K562 (cell line): ENCODE measurements at regions not wholly inside any gene's neighbourhood (a gene's known extent, or its start where the extent isn't known, plus 50 kb on each side); places are given as distances from the start of the nearest gene placed in this dataset.
A peak's percentile ranks its signal among the peaks of the same experiment; 100 is the strongest.

Experiments
- ATAC-seq: fragments of 200-7000 bp; cut with Tn5 transposase; 3 replicates; pipeline ENCODE4 v1.9.1; 2020; ENCODE audit warnings: moderate library complexity
- BruUV-seq: library from RNA; stranded (reverse); fragments of 400-500 nt; replicated peaks from 2 replicates; lab custom pipeline; 2021; lab: Mats Ljungman, UMichigan
- CTCF ChIA-PET: fragments of 300-600 bp; formaldehyde crosslinking; extraction: SDS; loops from one replicate; lab custom pipeline; 2021; ENCODE audit warnings: low intra/inter-chr PET ratio; lab: Yijun Ruan, JAX
- POLR2A ChIA-PET: fragments of 300-600, 350-650 bp; sonication (Branson Sonifier 250); formaldehyde crosslinking; extraction: SDS; loops from one replicate; lab custom pipeline; 2021; ENCODE audit warnings: antibody characterized with exemption, inconsistent platforms; lab: Yijun Ruan, JAX
- DNase-seq, 4 experiments: peaks; one replicate each; pipeline versions ENCODE4 v3.0.0 to v3.0.0-alpha.2; 2011 to 2018; ENCODE audit warnings: low spot score in 3 of 4, mixed read lengths in 3 of 4; ENCODE audit errors: extremely low read depth in 1 of 4
- FAIRE-seq: peaks from 2 replicates; lab custom pipeline; 2011; peaks lifted over from hg19 to GRCh38; lab: Jason Lieb, UNC
- H2AFZ ChIP-seq: 2 replicates; pipeline ENCODE4 v1.6.0; 2011; ENCODE audit warnings: low read depth, low read length, control low read depth, inconsistent platforms
- H3K27ac ChIP-seq: fragments of 200-600 bp; 3 replicates; pipeline ENCODE4 v1.8.0; 2011; ENCODE audit warnings: low read depth, mild to moderate bottlenecking, control low read depth, inconsistent platforms, low read length, moderate library complexity, mixed read lengths; ENCODE audit errors: extremely low read depth
- H3K27me3 ChIP-seq, 2 experiments: fragments of 300-600 bp in 1 of 2; 2 replicates in 1 of 2; 3 replicates in 1 of 2; pipeline versions ENCODE4 v1.6.0 to v1.8.0; 2011; ENCODE audit warnings: inconsistent platforms in 2 of 2, low read length in 2 of 2, mild to moderate bottlenecking in 1 of 2, mixed read lengths in 1 of 2, moderate library complexity in 1 of 2; ENCODE audit not compliant: control insufficient read depth in 2 of 2, insufficient read depth in 2 of 2
- H3K36me3 ChIP-seq: fragments of 300-600 bp; 3 replicates; pipeline ENCODE4 v1.8.0; 2011; ENCODE audit warnings: mild to moderate bottlenecking, low read length, inconsistent platforms; ENCODE audit not compliant: control insufficient read depth, insufficient read depth
- H3K4me1 ChIP-seq, 2 experiments: fragments of 200-600 bp in 1 of 2; replicated peaks in 1 of 2; 2 replicates in 1 of 2; 3 replicates in 1 of 2; pipeline versions ENCODE4 v1.5.1 to v1.8.0; 2011; ENCODE audit warnings: inconsistent platforms in 2 of 2, low read length in 2 of 2, mild to moderate bottlenecking in 1 of 2, mixed read lengths in 1 of 2, moderate library complexity in 1 of 2; ENCODE audit not compliant: control insufficient read depth in 2 of 2, insufficient read depth in 2 of 2
- H3K4me2 ChIP-seq: 2 replicates; pipeline ENCODE4 v1.6.1; 2011; ENCODE audit warnings: low read length, control low read depth, inconsistent platforms, mixed read lengths; ENCODE audit not compliant: insufficient read depth
- H3K4me3 ChIP-seq: fragments of 200-600 bp; sonication (generic), shearing (Covaris generic); 2 replicates; pipeline ENCODE4 v1.5.1; 2016; ENCODE audit warnings: control low read depth, inconsistent platforms
- H3K79me2 ChIP-seq: fragments of 200-600 bp; 3 replicates; pipeline ENCODE4 v1.8.0; 2011; ENCODE audit warnings: low read length, inconsistent platforms; ENCODE audit not compliant: control insufficient read depth, insufficient read depth
- H3K9ac ChIP-seq, 2 experiments: 2 replicates each; pipeline versions ENCODE4 v1.6.0 to v1.6.1; 2011; ENCODE audit warnings: low read depth in 2 of 2, low read length in 2 of 2, control low read depth in 1 of 2, inconsistent platforms in 1 of 2, mild to moderate bottlenecking in 1 of 2, mixed read lengths in 1 of 2; ENCODE audit not compliant: insufficient read depth in 1 of 2
- H3K9me1 ChIP-seq: one replicate; pipeline ENCODE4 v1.6.0; 2011; ENCODE audit warnings: inconsistent platforms, mild to moderate bottlenecking, low read length, moderate library complexity; ENCODE audit not compliant: control insufficient read depth, insufficient read depth
- H3K9me3 ChIP-seq: replicated peaks from 2 replicates; pipeline ENCODE4 v1.5.1; 2011; ENCODE audit warnings: low read depth, low read length, inconsistent platforms; ENCODE audit not compliant: control insufficient read depth, insufficient read depth
- H4K20me1 ChIP-seq: replicated peaks from 2 replicates; pipeline ENCODE4 v1.6.1; 2011; ENCODE audit warnings: low read length, inconsistent platforms, mixed read lengths; ENCODE audit not compliant: control insufficient read depth, insufficient read depth
- CBX5 ChIP-seq: IDR thresholded peaks from 2 replicates; pipeline ENCODE4 v1.6.1; 2014; ENCODE audit warnings: low read depth, borderline replicate concordance
- CEBPG ChIP-seq, 3 experiments: fragments of 200-800 bp in 1 of 3; sonication (Bioruptor generic) in 1 of 3; sonication (generic) in 1 of 3; formaldehyde crosslinking in 1 of 3; IDR thresholded peaks in 2 of 3; conservative IDR thresholded peaks in 1 of 3; 2 replicates each; pipeline versions ENCODE4 v1.6.1 to v1.8.0; 2016 to 2022; ENCODE audit warnings: missing compliant biosample characterization in 2 of 3, missing genetic modification characterization in 2 of 3, mild to moderate bottlenecking in 1 of 3, missing genetic modification reagents in 1 of 3
- CTBP1 ChIP-seq: fragments of 450-650 bp; IDR thresholded peaks from 2 replicates; pipeline ENCODE4 v1.6.1; 2016; ENCODE audit warnings: borderline replicate concordance
- PCBP1 ChIP-seq: fragments of 200-400 bp; formaldehyde crosslinking; IDR thresholded peaks from 2 replicates; pipeline ENCODE4 v1.6.1; 2018; ENCODE audit warnings: mild to moderate bottlenecking, low read depth, low read length; ENCODE audit not compliant: poor library complexity, severe bottlenecking
- POLR3A ChIP-seq: IDR thresholded peaks from 2 replicates; pipeline ENCODE4 v1.6.1; 2011; ENCODE audit warnings: borderline replicate concordance, mild to moderate bottlenecking, moderate library complexity; ENCODE audit not compliant: insufficient read length, insufficient read depth; ENCODE audit errors: extremely low read depth
- PTBP1 ChIP-seq: fragments of 200-400 bp; formaldehyde crosslinking; IDR thresholded peaks from 2 replicates; pipeline ENCODE4 v1.6.1; 2017; ENCODE audit warnings: low read depth, low read length
- TSC22D4 ChIP-seq: fragments of 450-650 bp; IDR thresholded peaks from 2 replicates; pipeline ENCODE4 v1.6.1; 2016; ENCODE audit warnings: missing genetic modification characterization, missing biosample characterization, control low read depth
- ZNF57 ChIP-seq: fragments of 450-650 bp; formaldehyde crosslinking; IDR thresholded peaks from 2 replicates; pipeline ENCODE4 v1.4.0; 2020; ENCODE audit warnings: mild to moderate bottlenecking, moderate library complexity
- ZNF668 ChIP-seq: fragments of 250-450 bp; sonication (Bioruptor Pico); IDR thresholded peaks from 2 replicates; pipeline ENCODE4 v1.8.0; 2022; ENCODE audit warnings: mild to moderate bottlenecking, inconsistent platforms
- whole genome bisulfite sequencing: fragments of 100-300 bp; shearing (Covaris generic); methylation state at CpG from one replicate; pipeline ENCODE4 v1.1.6; 2016; ENCODE audit warnings: low coverage, mixed read lengths; ENCODE audit not compliant: insufficient coverage; ENCODE audit errors: missing lambda C conversion rate; 5-methylcytosine and 5-hydroxymethylcytosine counted together
- in situ Hi-C: fragments of 300-500 bp; cut with MboI; formaldehyde crosslinking; loops from 4 replicates; pipeline ENCODE4 v1.15.0; 2018; ENCODE audit warnings: inconsistent platforms, mixed read lengths
- intact Hi-C: fragments of 100-400 bp; cut with micrococcal nuclease; formaldehyde crosslinking; loops from 2 replicates; pipeline ENCODE4 v1.14.2; 2022
- TF ChIP-seq, protein P1 (sequence below): sonication (generic); formaldehyde crosslinking; IDR thresholded peaks from 2 replicates; pipeline ENCODE4 v1.4.0; 2020; ENCODE audit warnings: mild to moderate bottlenecking, missing genetic modification reagents
- TF ChIP-seq, protein P2 (sequence below): sonication (generic); IDR thresholded peaks from 2 replicates; pipeline ENCODE4 v1.6.1; 2016

DNA sequence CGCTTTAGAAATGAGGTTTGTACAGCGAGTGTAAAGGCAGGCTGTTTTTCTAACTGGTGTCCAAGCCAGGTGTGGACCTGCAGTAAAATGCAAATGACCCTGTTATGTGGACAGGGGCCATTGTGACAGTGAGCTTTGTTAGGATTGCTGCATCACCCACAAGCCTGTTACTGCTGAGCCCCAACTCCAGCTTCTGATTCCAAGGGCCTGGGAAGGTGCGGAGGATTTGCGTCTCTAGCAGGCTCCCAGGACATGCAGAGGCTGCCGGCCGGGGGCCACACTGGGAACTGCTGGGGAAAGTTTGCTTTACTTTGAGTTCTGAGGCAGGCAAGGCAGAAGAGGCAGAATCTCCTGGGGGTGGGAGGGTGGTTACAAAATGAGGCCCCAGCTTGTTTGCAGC is 164.1 kb downstream of the GLI2 start:
- ChIA-PET POLR2A (interaction anchor here (0.6 kb wide), 1 partner anchor 8 kb away, joined by 7 read pairs; no protein-coding TSS in a partner anchor), CTCF (no interaction called here)
- Histone ChIP-seq H3K4me2 (no peak overlapping the region), H3K36me3 (no peaks in the 10 kb centered on the region), H2AFZ (no peak overlapping the region), H4K20me1 (peaks cover 10% of the 10 kb centered on the region; the same call in 1 of the 2 replicates), H3K9ac (no peak overlapping the region), H3K4me3 (no peak overlapping the region), H3K27ac (no peak overlapping the region), H3K9me1 (no peaks in the 10 kb centered on the region), H3K79me2 (no peaks in the 10 kb centered on the region), H3K27me3 (peaks cover 17 to 51% of the 10 kb centered on the region in 2 experiments; a peak in 4 of 5 replicates), H3K9me3 (no peaks in the 10 kb centered on the region), H3K4me1 (no peaks in the 10 kb centered on the region; a peak in 1 of 5 replicates)
- DNase-seq (no peak), ATAC-seq (peak; percentile 32), FAIRE-seq (no peak)
- 31% methylated on average over 6 of the region's 6 CpGs for WGBS
- intact Hi-C loops (no loop called here), in situ Hi-C loops (no loop called here)
- no TSS peak for BruUV-seq
- TF ChIP-seq PCBP1 (no peak), CEBPG (CRISPR knock-in tag; IDR thresholded peaks at IDR 0.05) (no peak), CEBPG (tag; conservative IDR thresholded peaks at IDR 0.05 in 1 of 2, IDR thresholded peaks at IDR 0.05 in 1 of 2) (peak in 1 of 2 experiments; percentile 7; a peak in 1 of 4 replicates)
- TF ChIP-seq, all 486 proteins: peak for 1

DNA sequence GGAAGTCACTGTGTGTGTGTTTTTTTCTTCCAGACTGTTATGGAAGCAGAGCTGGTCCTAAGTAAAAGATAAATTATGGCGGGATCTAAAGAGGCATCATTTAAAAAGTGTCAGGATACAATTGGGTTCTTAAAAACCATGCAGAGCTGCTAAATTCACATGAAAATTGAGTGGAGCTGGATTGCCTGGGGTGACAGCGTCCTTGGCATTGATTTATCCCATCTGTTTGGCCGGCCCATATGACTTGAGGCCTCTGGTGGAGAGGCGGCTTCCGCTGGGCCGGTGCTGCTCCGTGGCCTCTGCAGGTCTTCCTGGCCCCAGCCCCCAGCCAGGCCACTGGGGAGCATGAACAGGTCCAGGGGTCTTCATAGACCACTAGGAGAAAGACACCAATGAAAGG is 165.5 kb downstream of the GLI2 start:
- 14% methylated on average over 7 of the region's 7 CpGs for WGBS
- no peak overlapping the region for H2AFZ ChIP-seq
- ChIA-PET CTCF (no interaction called here), POLR2A (interaction anchor here (1.5 kb wide), 1 partner anchor 10 kb away, joined by 3 read pairs; no protein-coding TSS in a partner anchor)
- BruUV-seq = no TSS peak
- DNase-seq (no peak), ATAC-seq (no peak), FAIRE-seq (no peak)
- H3K79me2 ChIP-seq = no peaks in the 10 kb centered on the region
- H3K27me3 ChIP-seq = peaks cover 14 to 62% of the 10 kb centered on the region in 2 experiments
- H3K9me1 ChIP-seq = no peaks in the 10 kb centered on the region
- no peak overlapping the region for H3K27ac ChIP-seq
- H3K4me2 ChIP-seq = no peak overlapping the region
- H4K20me1 ChIP-seq = peaks cover 12% of the 10 kb centered on the region; the same call in 1 of the 2 replicates
- H3K9me3 ChIP-seq = no peaks in the 10 kb centered on the region
- H3K36me3 ChIP-seq = no peaks in the 10 kb centered on the region
- in situ Hi-C loops (no loop called here), intact Hi-C loops (no loop called here)
- H3K4me3 ChIP-seq = no peak overlapping the region
- no peak overlapping the region for H3K9ac ChIP-seq
- no peaks in the 10 kb centered on the region; a peak in 1 of 5 replicates for H3K4me1 ChIP-seq
- TF ChIP-seq TSC22D4 (tag) (no peak), ZNF57 (CRISPR knock-in tag) (no peak), CTBP1 (no peak), ZNF668 (no peak), POLR3A (no peak), PTBP1 (no peak), CBX5 (no peak)
- TF ChIP-seq, protein P1, sequence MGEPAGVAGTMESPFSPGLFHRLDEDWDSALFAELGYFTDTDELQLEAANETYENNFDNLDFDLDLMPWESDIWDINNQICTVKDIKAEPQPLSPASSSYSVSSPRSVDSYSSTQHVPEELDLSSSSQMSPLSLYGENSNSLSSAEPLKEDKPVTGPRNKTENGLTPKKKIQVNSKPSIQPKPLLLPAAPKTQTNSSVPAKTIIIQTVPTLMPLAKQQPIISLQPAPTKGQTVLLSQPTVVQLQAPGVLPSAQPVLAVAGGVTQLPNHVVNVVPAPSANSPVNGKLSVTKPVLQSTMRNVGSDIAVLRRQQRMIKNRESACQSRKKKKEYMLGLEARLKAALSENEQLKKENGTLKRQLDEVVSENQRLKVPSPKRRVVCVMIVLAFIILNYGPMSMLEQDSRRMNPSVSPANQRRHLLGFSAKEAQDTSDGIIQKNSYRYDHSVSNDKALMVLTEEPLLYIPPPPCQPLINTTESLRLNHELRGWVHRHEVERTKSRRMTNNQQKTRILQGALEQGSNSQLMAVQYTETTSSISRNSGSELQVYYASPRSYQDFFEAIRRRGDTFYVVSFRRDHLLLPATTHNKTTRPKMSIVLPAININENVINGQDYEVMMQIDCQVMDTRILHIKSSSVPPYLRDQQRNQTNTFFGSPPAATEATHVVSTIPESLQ (CRISPR knock-in tag) = no peak
- TF ChIP-seq, protein P2, sequence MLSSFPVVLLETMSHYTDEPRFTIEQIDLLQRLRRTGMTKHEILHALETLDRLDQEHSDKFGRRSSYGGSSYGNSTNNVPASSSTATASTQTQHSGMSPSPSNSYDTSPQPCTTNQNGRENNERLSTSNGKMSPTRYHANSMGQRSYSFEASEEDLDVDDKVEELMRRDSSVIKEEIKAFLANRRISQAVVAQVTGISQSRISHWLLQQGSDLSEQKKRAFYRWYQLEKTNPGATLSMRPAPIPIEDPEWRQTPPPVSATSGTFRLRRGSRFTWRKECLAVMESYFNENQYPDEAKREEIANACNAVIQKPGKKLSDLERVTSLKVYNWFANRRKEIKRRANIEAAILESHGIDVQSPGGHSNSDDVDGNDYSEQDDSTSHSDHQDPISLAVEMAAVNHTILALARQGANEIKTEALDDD = no peak
